ENCODE measurements at regions not wholly inside any gene's neighbourhood (a gene's known extent, or its start where the extent isn't known, plus 50 kb on each side); places are given as distances from the start of the nearest gene placed in this dataset.

GRCh38 chr1:221944247-221944870, 202.5 kb upstream of the DUSP10 start:
- no peak for DNase-seq

- no peak for DNase-seq
Measured at GRCh38 chr1:221940631-221941030, 198.7 kb upstream of the DUSP10 start.

- no peak for DNase-seq
Measured at GRCh38 chr1:221939607-221940006, 197.7 kb upstream of the DUSP10 start.

GRCh38 chr1:221937155-221937953, 195.5 kb upstream of the DUSP10 start:
- no peak for DNase-seq

- DNase-seq: no peak
Measured at GRCh38 chr1:221933814-221934213, 191.9 kb upstream of the DUSP10 start.

GRCh38 chr1:221926441-221926840, 184.6 kb upstream of the DUSP10 start:
- DNase-seq: no peak

DNA sequence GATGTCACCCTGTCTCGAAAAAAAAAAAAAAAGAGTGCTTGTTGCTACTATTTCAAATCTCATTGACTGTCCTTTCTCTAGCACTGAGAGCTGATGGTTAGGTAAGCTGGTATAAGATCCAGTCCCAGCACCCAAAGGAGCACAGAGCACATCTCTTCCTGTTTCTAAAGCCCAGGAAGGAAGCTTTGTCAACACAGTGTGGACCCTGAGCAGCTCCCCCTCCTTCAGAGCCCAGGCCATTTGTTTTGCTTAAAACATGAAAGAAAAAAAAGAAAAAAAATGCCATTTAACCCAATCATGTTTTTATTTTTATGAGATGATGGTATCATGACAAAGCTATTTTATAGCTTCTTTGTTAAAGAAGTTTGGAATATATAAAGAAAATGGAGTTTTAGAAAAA, 184.1 kb upstream of the DUSP10 start:
- no peak for DNase-seq

DNA sequence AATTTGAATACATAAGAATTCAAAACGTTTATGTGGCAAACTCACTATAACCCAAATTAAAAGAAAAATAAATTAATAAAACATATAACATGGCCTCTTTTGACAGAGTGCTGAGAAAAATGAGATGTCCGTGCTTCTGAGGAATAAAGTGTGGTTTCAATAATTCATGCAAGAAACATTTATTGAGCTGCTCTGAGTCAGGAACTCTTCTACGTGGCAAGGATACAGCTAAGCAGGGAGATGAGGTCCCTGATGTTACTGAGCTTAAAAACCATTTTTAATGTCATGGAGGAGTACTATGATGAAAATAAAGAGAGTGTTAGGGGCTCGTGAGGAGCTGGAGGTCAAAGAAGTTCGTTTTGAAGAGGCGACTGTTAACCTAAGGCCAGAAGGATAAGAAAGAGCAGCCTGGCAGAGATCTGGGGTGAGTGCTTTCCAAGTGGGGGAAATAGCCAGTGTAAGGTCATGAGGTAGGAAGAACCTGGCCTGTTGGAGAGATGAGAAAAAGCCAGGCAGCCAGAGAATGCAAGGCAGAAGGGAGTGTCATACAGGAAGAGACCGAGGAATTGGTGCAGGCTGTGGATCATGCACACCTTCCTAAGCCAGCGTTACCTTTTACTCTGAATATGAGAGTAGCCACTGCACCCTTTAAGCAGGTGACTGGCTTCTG, 182.2 kb upstream of the DUSP10 start:
- no peak for DNase-seq

DNA sequence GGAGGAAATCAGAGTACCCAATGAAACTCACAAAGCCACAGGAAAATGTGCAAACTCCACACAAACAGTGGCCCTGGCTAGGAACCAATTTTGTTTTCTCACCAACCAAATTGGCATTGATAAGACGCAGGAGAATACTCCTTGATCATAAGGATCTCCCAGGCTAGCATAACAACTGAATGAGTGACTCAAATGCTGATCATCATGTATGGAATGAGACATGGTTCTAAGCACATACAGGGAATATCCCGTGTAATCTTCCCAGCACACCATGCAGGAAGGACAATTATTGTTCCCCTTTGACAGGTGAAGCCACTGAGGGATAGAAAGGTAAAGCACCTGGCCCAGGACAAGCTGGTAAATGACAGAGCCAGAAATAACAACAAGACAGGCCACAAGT, 180.0 kb upstream of the DUSP10 start:
- no peak for DNase-seq

- no peak for DNase-seq
Measured at GRCh38 chr1:221919743-221920142, 177.9 kb upstream of the DUSP10 start.

DNA sequence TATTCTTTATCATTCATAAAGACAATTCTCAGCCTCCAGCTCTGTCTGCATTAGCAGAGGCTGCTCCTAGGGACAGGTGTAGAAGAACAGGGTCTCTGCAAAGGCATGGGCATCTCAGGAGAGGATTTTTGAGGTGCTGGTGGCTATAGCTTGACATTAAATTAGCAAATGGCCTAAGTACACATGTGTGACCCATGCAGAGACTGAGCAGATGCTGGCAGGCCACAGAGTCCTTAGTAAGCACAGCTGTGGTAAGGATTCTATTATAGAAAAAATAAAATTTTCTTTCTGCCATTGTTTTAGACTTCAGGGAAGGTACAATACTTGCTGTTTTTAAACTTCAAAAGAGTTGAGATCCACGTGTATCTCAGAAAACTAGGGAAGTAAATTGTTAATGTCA, 177.5 kb upstream of the DUSP10 start:
- no peak for DNase-seq

DNA sequence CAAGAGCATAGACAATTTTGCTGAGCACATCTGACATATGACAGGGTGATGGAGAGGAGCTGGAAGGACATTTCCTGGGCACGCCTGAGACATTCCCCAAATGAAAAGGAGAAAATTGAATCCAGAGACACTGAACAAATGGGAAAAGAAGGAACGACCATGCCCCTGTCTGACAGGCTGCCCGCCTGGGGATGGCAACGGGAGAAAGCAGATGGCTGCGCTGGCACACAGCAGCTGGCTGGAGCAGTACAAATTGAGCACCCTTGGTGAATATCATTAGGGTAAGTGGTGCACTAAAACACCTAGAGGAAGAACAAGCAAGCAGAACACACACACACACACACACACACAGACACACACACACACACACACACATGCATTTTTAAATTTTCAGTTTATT, 174.3 kb upstream of the DUSP10 start:
- no peak for DNase-seq

GRCh38 chr1:221915764-221916163, 173.9 kb upstream of the DUSP10 start:
- DNase-seq: no peak

- no peak for DNase-seq
Measured at GRCh38 chr1:221913351-221913892, 171.5 kb upstream of the DUSP10 start.

GRCh38 chr1:221912230-221912629, 170.3 kb upstream of the DUSP10 start:
- no peak for DNase-seq

- DNase-seq: no peak
Measured at GRCh38 chr1:221911714-221912113, 169.8 kb upstream of the DUSP10 start.

- no peak for DNase-seq
Measured at GRCh38 chr1:221910222-221910621, 168.3 kb upstream of the DUSP10 start.

GRCh38 chr1:221908573-221908972, 166.7 kb upstream of the DUSP10 start:
- no peak for DNase-seq

GRCh38 chr1:221907166-221907932, 165.5 kb upstream of the DUSP10 start:
- no peak for DNase-seq

DNA sequence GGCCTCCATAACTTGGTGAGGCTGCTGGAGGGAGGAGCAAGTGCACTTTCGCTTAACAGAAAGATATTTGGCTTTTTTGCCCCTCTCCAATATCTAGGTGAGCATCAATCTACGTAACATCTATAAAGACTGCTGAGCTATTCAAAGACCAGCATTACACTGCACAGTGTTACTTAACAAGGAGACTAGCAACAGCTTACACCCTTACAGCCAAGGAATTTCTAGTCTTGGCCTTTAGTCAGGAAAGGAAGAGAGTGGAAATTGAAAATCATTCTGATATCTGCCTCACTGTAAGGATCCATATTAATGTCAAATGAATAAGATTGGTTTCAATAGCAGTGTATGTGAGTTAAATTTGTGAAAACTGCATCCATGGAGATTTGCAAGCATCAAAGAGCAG, 163.9 kb upstream of the DUSP10 start:
- no peak for DNase-seq

DNA sequence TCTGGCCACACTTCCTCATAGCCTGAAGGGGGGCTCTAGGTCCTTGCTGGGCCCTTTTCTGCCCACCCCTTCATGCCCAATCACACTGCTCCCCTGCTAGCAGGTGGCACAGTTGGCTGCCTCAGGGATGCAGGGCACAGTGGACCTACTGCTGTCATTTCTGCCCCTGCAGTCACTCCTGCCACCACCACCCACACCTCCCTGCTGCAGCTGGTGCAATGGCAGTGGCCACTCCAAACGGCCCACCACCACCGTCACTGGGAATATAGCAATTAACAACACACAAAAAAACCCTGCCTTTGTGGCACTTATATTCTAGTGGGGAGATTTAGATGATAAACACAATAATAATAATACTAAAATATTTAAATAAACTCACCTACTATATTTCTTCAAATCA, 162.4 kb upstream of the DUSP10 start:
- no peak for DNase-seq

DNA sequence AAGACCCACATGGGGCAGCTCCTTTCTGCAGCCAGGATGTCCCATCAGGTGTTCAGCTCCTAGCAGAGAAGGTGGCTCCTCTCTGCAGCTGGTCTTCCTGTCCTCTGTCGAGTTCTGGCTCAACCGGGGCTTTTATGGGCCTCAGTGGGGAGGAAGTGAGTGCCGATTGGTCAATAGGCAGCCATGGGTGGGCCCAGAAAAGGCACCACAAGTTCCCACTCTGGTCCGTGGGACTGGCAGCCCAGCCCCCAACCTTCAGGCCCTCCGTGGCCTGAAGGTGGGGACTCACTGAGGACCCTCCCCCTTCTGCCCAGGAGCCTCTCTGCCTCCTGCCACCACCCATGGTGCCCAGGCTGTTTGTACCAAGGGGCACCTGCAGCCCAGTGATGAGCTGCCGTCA, 161.7 kb upstream of the DUSP10 start:
- no peak for DNase-seq

- no peak for DNase-seq
Measured at GRCh38 chr1:221902961-221903360, 161.1 kb upstream of the DUSP10 start.
